ENCODE measurements at regions not wholly inside any gene's neighbourhood (a gene's known extent, or its start where the extent isn't known, plus 50 kb on each side); places are given as distances from the start of the nearest gene placed in this dataset.

GRCh38 chr13:29923554-29924481, 73.4 kb upstream of the UBL3 start (continued):
- TF ChIP-seq SRF (IDR thresholded peaks at IDR 0.05; ENCODE audit: low read depth, low read length), result no peak
- TF ChIP-seq SIX5 (IDR thresholded peaks at IDR 0.05; ENCODE audit: low read depth, low read length), result no peak
- TF ChIP-seq RBBP5 (IDR thresholded peaks at IDR 0.05; ENCODE audit: borderline replicate concordance, low read depth, low read length), result no peak
- 0 out of 4 replicates have a peak, but pooled peaks of 1 of the 2 experiments have one; percentile 53 for TF ChIP-seq HDAC2 (IDR thresholded peaks at IDR 0.05; ENCODE audit: borderline replicate concordance in 1 of 2, low read depth in 2 of 2, low read length in 2 of 2)
- TF ChIP-seq TEAD4 (IDR thresholded peaks at IDR 0.05; ENCODE audit: low read depth, low read length), result no peak
- peak; percentile 77 to 86 (median 85) for TF ChIP-seq CTCF (IDR thresholded peaks at IDR 0.05; ENCODE audit: control extremely low read depth in 1 of 3, insufficient read depth in 1 of 3, low read depth in 1 of 3, low read length in 3 of 3)
- no peak for TF ChIP-seq KDM4A (IDR thresholded peaks at IDR 0.05; ENCODE audit: low read depth, low read length, severe bottlenecking)
- no peak for TF ChIP-seq RFX5 (IDR thresholded peaks at IDR 0.05; ENCODE audit: borderline replicate concordance, low read depth, low read length)
- peak; percentile 66 to 81 for TF ChIP-seq RAD21 (IDR thresholded peaks at IDR 0.05 in 1 of 2, conservative IDR thresholded peaks at IDR 0.05 in 1 of 2; ENCODE audit: low read depth in 2 of 2, low read length in 2 of 2)
- TF ChIP-seq RXRA (IDR thresholded peaks at IDR 0.05; ENCODE audit: insufficient read depth, low read depth, low read length), result no peak
- TF ChIP-seq SIRT6 (IDR thresholded peaks at IDR 0.05; ENCODE audit: low read length), result no peak
- TF ChIP-seq CHD1 (IDR thresholded peaks at IDR 0.05; ENCODE audit: low read depth, low read length), result no peak
- TF ChIP-seq SAP30 (IDR thresholded peaks at IDR 0.05; ENCODE audit: insufficient read depth, insufficient replicate concordance, low read length), result no peak
- no peak for TF ChIP-seq POU5F1 (IDR thresholded peaks at IDR 0.05; ENCODE audit: low read depth, low read length)
- no peak for TF ChIP-seq ASH2L (IDR thresholded peaks at IDR 0.05; ENCODE audit: low read length)
